MCF 10A (cell line): ENCODE measurements at regions not wholly inside any gene's neighbourhood (a gene's known extent, or its start where the extent isn't known, plus 50 kb on each side); places are given as distances from the start of the nearest gene placed in this dataset.

Experiments
- BruUV-seq: library from RNA; stranded (reverse); fragments of 400-500 nt; replicated peaks from 2 replicates; lab custom pipeline; 2021; lab: Mats Ljungman, UMichigan
- CTCF ChIA-PET: fragments of 300-600 bp; sonication (Branson Sonifier 250); formaldehyde crosslinking; extraction: SDS; loops from one replicate; lab custom pipeline; 2021; ENCODE audit warnings: antibody characterized with exemption, inconsistent platforms; lab: Yijun Ruan, JAX
- POLR2A ChIA-PET: fragments of 300-600, 350-650 bp; sonication (Branson Sonifier 250); formaldehyde crosslinking; extraction: SDS; loops from one replicate; lab custom pipeline; 2020; ENCODE audit warnings: antibody characterized with exemption, inconsistent platforms; lab: Yijun Ruan, JAX
- DNase-seq: peaks from one replicate; pipeline ENCODE4 v3.0.0-alpha.2; 2018; ENCODE audit not compliant: unreplicated experiment
- H3K27ac Mint-ChIP-seq: one replicate; pipeline ENCODE4 v1.8.0; 2022; ENCODE audit warnings: mild to moderate bottlenecking, low read depth, mixed read lengths; ENCODE audit not compliant: unreplicated experiment
- H3K27me3 Mint-ChIP-seq: one replicate; pipeline ENCODE4 v1.8.0; 2022; ENCODE audit warnings: mixed read lengths; ENCODE audit not compliant: insufficient read depth, unreplicated experiment
- H3K36me3 Mint-ChIP-seq: one replicate; pipeline ENCODE4 v1.8.0; 2022; ENCODE audit warnings: mild to moderate bottlenecking, moderate library complexity, mixed read lengths; ENCODE audit not compliant: insufficient read depth, unreplicated experiment
- H3K4me1 Mint-ChIP-seq: one replicate; pipeline ENCODE4 v1.8.0; 2022; ENCODE audit warnings: mixed read lengths; ENCODE audit not compliant: insufficient read depth, unreplicated experiment
- H3K4me3 Mint-ChIP-seq: one replicate; pipeline ENCODE4 v1.8.0; 2022; ENCODE audit warnings: mild to moderate bottlenecking, moderate library complexity, mixed read lengths; ENCODE audit not compliant: unreplicated experiment
- H3K9me3 Mint-ChIP-seq: one replicate; pipeline ENCODE4 v1.8.0; 2022; ENCODE audit warnings: mixed read lengths; ENCODE audit not compliant: unreplicated experiment
- intact Hi-C: fragments of 100-400 bp; cut with micrococcal nuclease; formaldehyde crosslinking; loops from 2 replicates; pipeline ENCODE4 v1.14.1; 2022
- TF ChIP-seq, protein P1 (sequence below): fragments of 200-600 bp; IDR thresholded peaks from one replicate; pipeline ENCODE4 v1.8.0; 2022; ENCODE audit warnings: antibody characterized with exemption, mild to moderate bottlenecking; ENCODE audit not compliant: unreplicated experiment

DNA sequence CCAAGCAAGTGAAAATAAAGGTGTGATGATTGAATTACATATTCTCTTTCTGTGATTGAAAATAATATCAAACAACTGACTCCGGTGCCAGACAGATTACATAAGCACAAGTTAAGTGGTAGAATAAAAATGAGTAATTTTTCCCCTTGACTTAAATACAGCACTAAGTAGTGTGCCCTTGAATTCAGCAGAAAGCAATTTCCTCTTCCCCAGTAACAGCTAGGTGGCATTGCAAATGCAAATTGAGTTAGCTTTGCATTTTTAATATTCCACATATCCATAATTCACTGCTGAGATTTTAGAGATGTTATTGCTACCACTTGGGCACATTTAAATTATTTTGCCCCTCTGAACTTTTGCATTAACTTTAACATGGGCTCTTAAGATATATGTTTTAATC is 89.8 kb upstream of the NPVF start:
- no peak for DNase-seq
- CTCF ChIA-PET: interaction anchor here (0.7 kb wide), 1 partner anchor 89 kb away, joined by 3 read pairs; no protein-coding TSS in a partner anchor
- TF ChIP-seq, protein P1, sequence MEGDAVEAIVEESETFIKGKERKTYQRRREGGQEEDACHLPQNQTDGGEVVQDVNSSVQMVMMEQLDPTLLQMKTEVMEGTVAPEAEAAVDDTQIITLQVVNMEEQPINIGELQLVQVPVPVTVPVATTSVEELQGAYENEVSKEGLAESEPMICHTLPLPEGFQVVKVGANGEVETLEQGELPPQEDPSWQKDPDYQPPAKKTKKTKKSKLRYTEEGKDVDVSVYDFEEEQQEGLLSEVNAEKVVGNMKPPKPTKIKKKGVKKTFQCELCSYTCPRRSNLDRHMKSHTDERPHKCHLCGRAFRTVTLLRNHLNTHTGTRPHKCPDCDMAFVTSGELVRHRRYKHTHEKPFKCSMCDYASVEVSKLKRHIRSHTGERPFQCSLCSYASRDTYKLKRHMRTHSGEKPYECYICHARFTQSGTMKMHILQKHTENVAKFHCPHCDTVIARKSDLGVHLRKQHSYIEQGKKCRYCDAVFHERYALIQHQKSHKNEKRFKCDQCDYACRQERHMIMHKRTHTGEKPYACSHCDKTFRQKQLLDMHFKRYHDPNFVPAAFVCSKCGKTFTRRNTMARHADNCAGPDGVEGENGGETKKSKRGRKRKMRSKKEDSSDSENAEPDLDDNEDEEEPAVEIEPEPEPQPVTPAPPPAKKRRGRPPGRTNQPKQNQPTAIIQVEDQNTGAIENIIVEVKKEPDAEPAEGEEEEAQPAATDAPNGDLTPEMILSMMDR: no peak
- Mint-ChIP-seq H3K4me3 (no peak overlapping the region), H3K4me1 (no peaks in the 10 kb centered on the region), H3K27me3 (peaks cover 62% of the 10 kb centered on the region), H3K9me3 (no peaks in the 10 kb centered on the region), H3K36me3 (no peaks in the 10 kb centered on the region), H3K27ac (no peak overlapping the region)
- no TSS peak for BruUV-seq
- intact Hi-C loops: no loop called here
- POLR2A ChIA-PET: interaction anchor here (0.6 kb wide), 1 partner anchor 91 kb away, joined by 3 read pairs; no protein-coding TSS in a partner anchor

DNA sequence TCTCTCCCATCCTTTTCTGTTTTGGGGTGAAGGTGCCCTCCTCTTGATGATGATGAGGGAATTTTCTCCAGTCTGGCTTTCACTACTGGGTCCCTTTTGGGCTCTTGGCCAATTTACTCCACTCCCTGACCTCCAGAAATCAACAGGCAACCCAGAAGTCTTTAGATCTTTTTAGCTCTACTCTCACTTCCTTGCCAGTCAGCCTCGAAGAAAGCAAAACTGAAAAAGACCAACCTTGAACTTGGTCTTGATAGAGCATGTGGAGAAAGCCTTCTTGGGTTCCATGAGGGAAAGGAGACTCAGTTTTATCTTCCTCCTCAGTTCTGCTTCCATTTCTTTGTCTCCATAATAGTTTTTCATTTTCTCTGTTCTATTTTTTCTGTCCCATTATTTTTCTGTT is 91.4 kb upstream of the NPVF start:
- no peaks in the 10 kb centered on the region for H3K4me1 Mint-ChIP-seq
- ChIA-PET POLR2A (no interaction called here), CTCF (no interaction called here)
- TF ChIP-seq, protein P1: no peak
- H3K4me3 Mint-ChIP-seq: no peak overlapping the region
- H3K27ac Mint-ChIP-seq: no peak overlapping the region
- intact Hi-C loops: no loop called here
- H3K9me3 Mint-ChIP-seq: no peaks in the 10 kb centered on the region
- BruUV-seq: no TSS peak
- H3K27me3 Mint-ChIP-seq: peaks cover 68% of the 10 kb centered on the region
- no peaks in the 10 kb centered on the region for H3K36me3 Mint-ChIP-seq
- DNase-seq: no peak

GRCh38 chr7:25320791-25321190 is 92.5 kb upstream of the NPVF start:
- Mint-ChIP-seq H3K9me3 (no peaks in the 10 kb centered on the region), H3K36me3 (no peaks in the 10 kb centered on the region), H3K4me3 (no peak overlapping the region), H3K27ac (no peak overlapping the region), H3K27me3 (peaks cover 79% of the 10 kb centered on the region), H3K4me1 (no peaks in the 10 kb centered on the region)
- no peak for DNase-seq
- intact Hi-C loops: no loop called here
- BruUV-seq: no TSS peak
- POLR2A ChIA-PET: no interaction called here
- CTCF ChIA-PET: no interaction called here
- TF ChIP-seq, protein P1: no peak

GRCh38 chr7:25321424-25321823 is 93.1 kb upstream of the NPVF start:
- TF ChIP-seq, protein P1: no peak
- intact Hi-C loops: no loop called here
- Mint-ChIP-seq H3K4me1 (no peaks in the 10 kb centered on the region), H3K27ac (no peak overlapping the region), H3K4me3 (no peak overlapping the region), H3K36me3 (no peaks in the 10 kb centered on the region), H3K27me3 (peaks cover 79% of the 10 kb centered on the region), H3K9me3 (no peaks in the 10 kb centered on the region)
- ChIA-PET POLR2A (interaction anchor here (1.0 kb wide), 1 partner anchor 49 kb away, joined by 3 read pairs; no protein-coding TSS in a partner anchor), CTCF (no interaction called here)
- no TSS peak for BruUV-seq
- no peak for DNase-seq
